Endodermal cell (in vitro differentiated cells): ENCODE measurements at regions not wholly inside any gene's neighbourhood (a gene's known extent, or its start where the extent isn't known, plus 50 kb on each side); places are given as distances from the start of the nearest gene placed in this dataset.

Source experiments
- DNase-seq: peaks from one replicate; pipeline ENCODE4 v3.0.0-alpha.2; 2017
- H3K27ac ChIP-seq: 2 replicates; pipeline ENCODE4 v1.5.1; 2013; ENCODE audit warnings: mild to moderate bottlenecking, low read depth, low read length, moderate library complexity
- H3K27me3 ChIP-seq: 2 replicates; pipeline ENCODE4 v1.6.1; 2013; ENCODE audit warnings: mild to moderate bottlenecking, low read length, moderate library complexity; ENCODE audit not compliant: insufficient read depth, control insufficient read depth, poor library complexity, severe bottlenecking
- H3K36me3 ChIP-seq: 2 replicates; pipeline ENCODE4 v1.7.0; 2013; ENCODE audit warnings: mild to moderate bottlenecking, low read length, moderate library complexity; ENCODE audit not compliant: control insufficient read depth, insufficient read depth
- H3K4me1 ChIP-seq: one replicate; pipeline ENCODE4 v1.7.0; 2013; ENCODE audit warnings: low read length; ENCODE audit not compliant: control insufficient read depth, insufficient read depth
- H3K4me3 ChIP-seq: 2 replicates; pipeline ENCODE4 v1.5.1; 2013; ENCODE audit warnings: mild to moderate bottlenecking, low read length, moderate library complexity
- H3K9ac ChIP-seq: 2 replicates; pipeline ENCODE4 v1.6.1; 2013; ENCODE audit warnings: mild to moderate bottlenecking, low read length, moderate library complexity; ENCODE audit not compliant: poor library complexity, severe bottlenecking; ENCODE audit errors: extremely low read depth
- H3K9me3 ChIP-seq: 2 replicates; pipeline ENCODE4 v1.6.1; 2013; ENCODE audit warnings: mild to moderate bottlenecking, low read length, moderate library complexity; ENCODE audit not compliant: control insufficient read depth
- H3K27ac Mint-ChIP-seq: 2 replicates; pipeline ENCODE4 v1.8.0; 2020; ENCODE audit warnings: mixed read lengths
- H3K27me3 Mint-ChIP-seq: 2 replicates; pipeline ENCODE4 v1.8.0; 2021; ENCODE audit warnings: mild to moderate bottlenecking, mixed read lengths; ENCODE audit not compliant: insufficient read depth
- H3K36me3 Mint-ChIP-seq: 2 replicates; pipeline ENCODE4 v1.8.0; 2020; ENCODE audit warnings: low read depth, mixed read lengths
- H3K4me1 Mint-ChIP-seq: 2 replicates; pipeline ENCODE4 v1.8.0; 2020; ENCODE audit warnings: mixed read lengths
- H3K4me3 Mint-ChIP-seq: 2 replicates; pipeline ENCODE4 v1.8.0; 2020; ENCODE audit warnings: mild to moderate bottlenecking, moderate library complexity, mixed read lengths
- H3K9me3 Mint-ChIP-seq: 2 replicates; pipeline ENCODE4 v1.8.0; 2020; ENCODE audit warnings: mild to moderate bottlenecking, mixed read lengths
- CTCF ChIP-seq: fragments of 200-600 bp; sonication (generic); conservative IDR thresholded peaks from 2 replicates; pipeline ENCODE4 v1.5.0; 2021; ENCODE audit warnings: antibody characterized with exemption, mild to moderate bottlenecking
- whole genome bisulfite sequencing, 2 experiments: methylation state at CpG; one replicate each; pipeline versions ENCODE4 v1.1.5 to v1.1.7; 2013; ENCODE audit warnings: missing lambda C conversion rate in 2 of 2, mixed read lengths in 1 of 2; ENCODE audit not compliant: insufficient coverage in 1 of 2, insufficient read length in 1 of 2; 5-methylcytosine and 5-hydroxymethylcytosine counted together

DNA sequence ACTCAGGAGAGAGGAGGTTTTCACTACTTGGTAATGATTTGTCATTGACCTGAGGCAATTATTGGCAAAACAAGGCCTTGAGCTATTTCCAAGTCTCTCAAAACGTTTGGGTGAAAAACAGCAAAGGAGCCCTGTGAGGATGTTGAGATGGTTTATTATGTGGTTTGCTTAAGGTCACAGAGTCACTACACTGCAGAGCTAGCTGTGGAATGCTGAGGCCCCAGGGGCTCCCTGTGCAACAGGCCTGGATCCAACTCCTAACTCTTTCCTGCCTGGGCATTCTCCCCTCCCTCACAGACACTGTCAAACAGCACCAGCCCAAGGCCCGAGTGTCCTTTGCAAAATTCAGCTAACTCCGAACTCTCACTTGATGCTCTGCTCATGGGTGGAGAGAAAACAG lies 754.6 kb upstream of the SOX11 start:
- H3K4me3 ChIP-seq, result no peak overlapping the region
- no peak overlapping the region for H3K4me3 Mint-ChIP-seq
- no peaks in the 10 kb centered on the region for H3K27me3 Mint-ChIP-seq
- no peaks in the 10 kb centered on the region for H3K4me1 ChIP-seq
- H3K27ac ChIP-seq, result no peak overlapping the region
- no peak for TF ChIP-seq CTCF
- H3K9me3 ChIP-seq, result no peaks in the 10 kb centered on the region
- DNase-seq, result no peak
- no peak overlapping the region for H3K9ac ChIP-seq
- no peaks in the 10 kb centered on the region for H3K4me1 Mint-ChIP-seq
- no peaks in the 10 kb centered on the region for H3K27me3 ChIP-seq
- H3K36me3 Mint-ChIP-seq, result no peaks in the 10 kb centered on the region
- 56 to 64% methylated on average over 2 to 3 of the region's 3 CpGs for WGBS, 2 experiments
- peaks cover 12% of the 10 kb centered on the region for H3K9me3 Mint-ChIP-seq
- H3K36me3 ChIP-seq, result no peaks in the 10 kb centered on the region
- H3K27ac Mint-ChIP-seq, result no peak overlapping the region

DNA sequence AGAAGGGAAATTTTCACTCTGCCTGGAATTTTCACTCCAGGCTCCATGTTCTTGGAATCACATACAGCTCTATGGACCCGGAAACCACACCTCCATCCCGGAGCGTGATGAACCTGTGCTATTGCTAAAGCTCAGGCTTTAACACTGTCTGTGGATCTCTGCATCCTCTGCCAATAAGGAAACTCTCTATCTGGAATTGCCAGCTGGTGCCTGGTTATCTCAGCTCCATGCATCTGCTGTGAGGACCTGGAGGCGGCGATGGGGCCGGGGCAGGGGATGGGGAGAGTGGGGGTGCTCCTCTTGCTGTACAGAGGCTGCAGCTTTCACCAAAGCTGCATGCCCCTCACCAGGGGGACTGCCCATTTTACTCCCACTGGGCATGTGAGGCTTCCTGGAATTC lies 754.0 kb upstream of the SOX11 start:
- H3K9ac ChIP-seq, result no peak overlapping the region
- no peaks in the 10 kb centered on the region for H3K4me1 ChIP-seq
- no peaks in the 10 kb centered on the region for H3K27me3 ChIP-seq
- H3K27me3 Mint-ChIP-seq, result no peaks in the 10 kb centered on the region
- peaks cover 12% of the 10 kb centered on the region for H3K9me3 Mint-ChIP-seq
- H3K27ac ChIP-seq, result no peak overlapping the region
- 95% methylated on average over 6 of the region's 6 CpGs; no CpG with 5 or more reads in 1 of the 2 experiments for WGBS, 2 experiments
- H3K36me3 ChIP-seq, result no peaks in the 10 kb centered on the region
- no peaks in the 10 kb centered on the region for H3K36me3 Mint-ChIP-seq
- no peak overlapping the region for H3K4me3 ChIP-seq
- H3K27ac Mint-ChIP-seq, result no peak overlapping the region
- TF ChIP-seq CTCF, result no peak
- no peak overlapping the region for H3K4me3 Mint-ChIP-seq
- H3K4me1 Mint-ChIP-seq, result no peaks in the 10 kb centered on the region
- H3K9me3 ChIP-seq, result no peaks in the 10 kb centered on the region
- DNase-seq, result no peak

DNA sequence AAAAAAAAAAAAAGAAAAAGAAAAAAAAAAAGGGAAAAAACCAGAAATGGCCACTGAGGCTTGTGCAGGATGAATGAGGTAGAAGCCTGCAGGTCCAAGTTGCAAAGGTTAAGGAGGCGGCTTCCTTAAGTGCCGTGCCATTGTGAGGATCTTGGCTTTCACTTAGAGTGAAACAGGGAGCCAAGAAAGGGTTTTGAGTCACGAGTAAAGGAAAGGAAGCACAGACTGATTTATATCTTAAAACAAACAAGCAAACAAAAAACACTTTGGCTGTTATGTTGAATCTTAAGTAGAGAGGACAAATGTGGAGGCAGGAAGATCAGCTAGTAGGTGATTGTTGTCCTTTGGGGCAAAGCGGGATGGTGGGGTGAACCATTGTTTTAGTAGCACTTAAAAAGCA lies 749.7 kb upstream of the SOX11 start:
- peaks cover 2% of the 10 kb centered on the region for H3K9me3 Mint-ChIP-seq

More for the DNA sequence above, 749.7 kb upstream of the SOX11 start:
- Mint-ChIP-seq H3K27ac (no peak overlapping the region), H3K4me1 (no peaks in the 10 kb centered on the region), H3K36me3 (no peaks in the 10 kb centered on the region), H3K27me3 (no peaks in the 10 kb centered on the region), H3K4me3 (no peak overlapping the region)
- TF ChIP-seq CTCF, result no peak
- Histone ChIP-seq H3K36me3 (no peaks in the 10 kb centered on the region), H3K4me3 (no peak overlapping the region), H3K9ac (no peak overlapping the region), H3K27me3 (no peaks in the 10 kb centered on the region), H3K9me3 (no peaks in the 10 kb centered on the region), H3K27ac (no peak overlapping the region), H3K4me1 (no peaks in the 10 kb centered on the region)
- no peak for DNase-seq
- WGBS, 2 experiments, result 92% methylated on average over 4 of the region's 4 CpGs; no CpG with 5 or more reads in 1 of the 2 experiments
